CD4-positive, alpha-beta T cell treated with Interleukin-17A for 1 hour (primary cell): ENCODE measurements at regions not wholly inside any gene's neighbourhood (a gene's known extent, or its start where the extent isn't known, plus 50 kb on each side); places are given as distances from the start of the nearest gene placed in this dataset.

Experiments used
- DNase-seq: peaks from one replicate; pipeline ENCODE4 v3.0.0-alpha.2; 2020

DNA sequence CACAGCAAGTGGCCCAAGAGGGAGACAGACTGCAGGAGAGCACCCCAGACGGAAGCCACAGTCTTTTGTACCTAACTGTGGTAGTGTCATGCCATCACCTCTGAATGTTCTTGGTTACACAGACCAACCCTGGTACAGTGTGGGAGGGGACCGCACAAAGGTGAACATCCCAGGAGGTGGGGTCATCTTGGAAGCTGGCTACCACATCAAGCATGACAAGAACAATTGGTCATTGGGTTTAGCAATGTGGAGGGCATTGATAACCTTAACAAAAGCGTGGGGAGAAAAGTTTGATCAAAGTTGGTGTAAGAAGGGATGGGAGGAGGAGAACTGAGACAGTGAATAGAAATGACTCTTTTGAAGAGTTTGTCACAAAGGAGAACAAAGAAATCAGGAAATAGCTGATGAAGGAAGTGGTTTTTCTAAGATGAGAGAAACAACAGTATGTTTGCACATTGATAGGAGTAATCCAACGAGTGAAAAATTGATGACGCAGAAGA lies 87.1 kb upstream of the CACNA1E start:
- DNase-seq, result peak; percentile 62

DNA sequence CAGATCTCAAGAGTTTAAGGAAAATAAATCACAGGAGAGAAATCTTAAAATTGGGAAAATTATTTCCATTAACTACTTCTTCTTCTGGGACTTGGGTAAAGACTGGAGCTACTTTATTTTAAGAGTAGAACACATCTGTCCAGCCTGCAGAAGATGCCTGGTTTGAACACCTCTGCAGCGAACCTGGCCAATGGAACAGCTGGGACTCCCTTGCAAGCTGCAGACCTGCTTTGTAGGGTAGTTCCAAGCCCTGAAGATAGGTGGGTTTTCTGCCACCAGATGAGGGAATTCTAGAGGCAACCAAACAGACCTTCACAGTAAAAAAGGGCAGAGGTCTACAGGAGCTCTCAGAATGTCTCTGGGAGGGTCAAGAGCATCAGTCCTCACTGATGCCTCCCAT lies 86.5 kb upstream of the CACNA1E start:
- DNase-seq, result peak; percentile 6

DNA sequence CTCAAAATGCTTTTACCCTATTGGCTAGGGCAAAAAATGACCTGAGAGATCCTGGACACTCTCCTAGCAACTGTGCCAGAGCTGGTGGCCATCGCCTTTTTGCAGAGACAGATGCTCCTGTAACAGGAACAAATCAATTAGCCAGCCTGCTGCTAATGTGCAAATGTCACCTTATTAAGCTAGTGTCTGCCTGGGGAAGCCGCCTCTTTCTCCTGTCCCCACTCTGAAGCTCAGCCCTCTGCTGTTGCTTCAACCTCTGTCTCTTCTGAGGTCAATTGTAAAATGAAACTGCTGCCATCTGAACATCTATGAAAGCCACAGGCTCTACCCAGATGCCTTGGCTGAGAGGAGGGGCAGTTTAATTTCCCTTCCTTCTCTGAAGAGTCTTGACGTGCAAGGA lies 85.5 kb upstream of the CACNA1E start:
- peak; percentile 47 for DNase-seq

DNA sequence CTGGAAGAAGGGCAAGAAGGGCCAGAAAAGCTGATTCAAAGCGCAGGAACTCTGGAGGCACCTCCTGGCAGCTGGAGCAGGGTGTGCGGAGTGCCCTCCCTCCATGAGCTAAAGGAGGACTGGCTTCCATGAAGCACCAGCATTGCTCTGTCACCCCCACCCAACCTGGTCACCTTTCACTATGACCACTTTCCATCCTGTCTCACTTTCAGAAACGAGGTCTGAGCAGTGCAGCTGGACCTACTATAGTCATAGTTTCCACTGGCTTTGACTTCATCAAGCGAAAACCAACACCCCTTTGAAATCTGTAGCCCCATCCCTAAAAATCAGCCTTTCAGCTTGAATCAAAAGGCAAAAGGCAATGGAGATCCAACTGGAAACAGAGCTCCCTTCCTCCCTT lies 84.8 kb upstream of the CACNA1E start:
- no peak for DNase-seq

DNA sequence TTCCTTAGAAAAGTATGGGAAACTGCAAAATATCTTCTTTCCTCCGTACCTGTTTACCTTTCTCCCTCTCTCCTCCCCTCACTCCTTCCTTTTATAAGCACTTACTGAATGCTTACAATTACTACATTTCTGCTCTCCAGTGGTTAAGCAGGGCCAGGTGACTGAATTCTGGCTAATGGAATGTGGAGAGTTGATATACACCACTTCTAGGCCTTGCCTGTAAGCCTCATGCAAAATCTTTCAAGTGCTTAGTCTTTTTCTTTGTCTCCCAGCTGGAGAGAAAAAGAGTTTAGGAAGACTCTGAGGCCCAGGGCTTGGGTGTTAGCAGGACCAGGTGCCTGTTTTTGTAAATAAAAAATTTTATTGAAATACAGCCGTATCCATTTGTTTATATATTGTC lies 77.7 kb upstream of the CACNA1E start:
- no peak for DNase-seq

DNA sequence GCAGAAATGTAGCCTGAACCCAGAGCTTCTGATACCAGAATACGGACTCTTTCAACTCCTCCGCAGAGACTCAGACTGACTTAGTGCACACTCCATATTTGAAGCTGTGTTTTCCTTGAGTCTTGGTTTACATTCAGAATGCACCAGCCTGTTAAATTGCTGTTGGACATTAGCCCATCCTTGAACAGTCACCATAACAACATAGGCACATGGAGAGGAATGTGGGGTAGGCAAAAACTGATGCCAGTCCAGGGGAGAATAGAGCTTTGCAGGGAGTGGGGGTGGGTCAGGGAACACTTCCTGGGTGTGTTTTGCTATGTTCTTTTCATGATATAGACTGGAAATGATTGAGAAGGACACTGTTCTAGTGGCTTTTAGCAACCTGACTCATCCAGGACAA lies 76.3 kb upstream of the CACNA1E start:
- no peak for DNase-seq

DNA sequence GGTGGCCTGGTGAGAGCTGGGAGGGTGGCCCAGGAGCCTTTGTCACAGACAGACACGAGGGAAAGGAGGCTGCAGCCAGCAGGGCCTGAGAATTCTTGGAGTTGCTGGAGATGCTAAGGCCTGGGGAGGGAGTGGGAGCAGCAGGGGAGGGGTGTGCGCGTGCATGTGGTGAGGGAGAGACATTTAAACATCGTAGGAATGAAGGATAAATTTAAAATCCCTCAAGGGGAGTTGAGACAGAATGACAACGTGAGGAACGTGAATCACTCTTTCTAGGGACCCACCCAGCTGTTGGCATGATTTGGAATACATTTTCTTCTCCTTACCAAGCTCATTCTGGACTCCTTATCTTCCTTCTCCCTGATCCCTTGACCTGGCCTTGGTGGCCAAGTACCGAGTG lies 73.3 kb upstream of the CACNA1E start:
- no peak for DNase-seq

DNA sequence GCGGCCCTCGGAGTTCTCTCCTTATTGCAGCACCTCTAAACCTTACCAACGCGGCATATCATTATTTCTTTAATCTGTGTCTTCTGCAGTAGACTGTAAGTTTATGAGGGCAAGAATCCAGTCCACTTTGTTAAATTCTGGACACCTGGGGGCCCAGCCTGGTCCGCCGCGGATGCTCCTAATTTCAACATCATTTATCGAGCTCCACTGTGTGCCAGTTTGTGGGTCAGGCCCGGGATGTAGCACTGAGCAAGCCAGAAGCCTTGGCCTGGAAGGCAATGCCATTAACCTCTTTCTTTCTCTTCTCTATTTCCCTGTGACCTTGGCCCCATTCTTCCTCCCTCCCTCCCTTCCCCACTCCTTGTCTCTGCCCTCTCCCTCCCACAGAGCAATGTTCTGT lies 70.6 kb upstream of the CACNA1E start:
- DNase-seq, result no peak

DNA sequence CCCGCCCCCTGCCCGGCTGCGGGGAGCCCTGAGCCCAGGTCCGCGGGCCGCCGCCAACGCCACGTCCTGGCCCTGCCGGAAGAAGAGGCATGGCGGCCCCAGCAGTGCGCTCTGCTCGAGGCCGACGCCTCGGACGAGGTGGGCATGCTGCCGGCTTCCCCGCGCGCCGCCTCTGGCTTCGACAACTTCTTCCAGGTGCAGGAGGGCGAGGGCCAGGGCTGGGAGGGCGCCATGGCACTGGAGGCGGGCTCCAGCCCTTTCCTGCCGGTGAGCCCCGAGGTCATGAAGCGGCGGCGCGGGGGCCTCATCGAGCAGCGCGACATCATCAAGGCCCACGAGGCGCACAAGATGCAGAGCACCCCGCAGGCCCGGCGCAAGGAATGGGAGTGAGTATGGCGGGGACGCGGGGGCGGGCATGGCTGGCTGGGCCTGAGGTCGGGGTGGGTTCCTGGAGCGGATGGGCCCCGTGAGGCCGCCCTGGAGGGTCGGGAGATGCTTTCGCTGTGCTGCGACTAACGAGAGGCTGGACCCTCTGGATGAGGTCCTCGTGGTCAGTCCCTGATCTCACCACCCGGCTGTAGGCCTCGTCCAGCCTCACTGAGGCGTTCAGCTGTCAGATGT lies 70.0 kb upstream of the CACNA1E start:
- no peak for DNase-seq

DNA sequence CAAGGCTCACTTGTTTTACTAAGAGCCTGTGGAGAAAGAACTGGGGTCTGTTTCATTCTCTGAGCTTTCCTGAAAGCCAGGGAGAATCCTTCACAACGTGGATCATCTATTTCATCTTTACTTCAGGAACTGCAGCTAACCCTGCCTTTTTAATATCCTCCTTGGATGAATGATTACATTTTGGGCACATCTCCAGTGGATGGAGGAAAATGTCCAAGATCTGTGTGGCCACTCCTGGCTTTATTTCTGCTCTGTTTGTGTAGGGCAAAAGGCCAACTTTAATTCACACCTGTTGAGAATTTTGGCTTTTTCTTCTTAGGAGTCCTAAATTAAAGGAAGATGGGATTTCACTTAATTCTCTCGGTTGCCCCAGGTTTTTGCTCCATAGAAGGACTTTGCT lies 69.5 kb upstream of the CACNA1E start:
- DNase-seq, result no peak

DNA sequence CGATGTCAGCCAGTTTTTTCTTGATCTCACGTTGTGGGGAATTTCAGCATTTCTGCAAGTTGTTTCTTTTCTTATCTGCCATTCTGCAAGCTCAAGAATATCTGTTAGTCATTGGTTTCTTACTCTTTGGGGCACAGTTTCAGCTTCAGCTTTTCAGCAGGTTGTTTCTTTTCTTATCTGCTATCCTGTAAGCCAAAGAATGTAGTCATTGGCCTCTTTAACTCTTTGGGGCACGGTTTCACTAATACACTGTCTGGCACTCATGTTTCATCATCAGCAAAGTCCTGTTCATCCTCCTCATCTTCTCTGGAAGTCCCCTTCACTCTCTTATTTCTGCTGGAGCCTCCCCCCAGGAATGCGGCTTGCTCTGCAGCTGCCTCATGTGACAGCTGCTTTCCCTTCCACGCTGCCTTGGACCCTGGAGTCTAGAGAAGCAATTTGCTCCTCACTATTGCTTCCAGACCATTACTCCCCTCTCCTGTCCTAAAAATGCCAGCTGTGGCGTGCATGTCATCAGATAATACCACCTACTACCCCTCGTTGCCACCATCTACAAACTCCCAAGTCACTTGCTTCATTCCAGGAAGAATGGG lies 67.0 kb upstream of the CACNA1E start:
- no peak for DNase-seq

DNA sequence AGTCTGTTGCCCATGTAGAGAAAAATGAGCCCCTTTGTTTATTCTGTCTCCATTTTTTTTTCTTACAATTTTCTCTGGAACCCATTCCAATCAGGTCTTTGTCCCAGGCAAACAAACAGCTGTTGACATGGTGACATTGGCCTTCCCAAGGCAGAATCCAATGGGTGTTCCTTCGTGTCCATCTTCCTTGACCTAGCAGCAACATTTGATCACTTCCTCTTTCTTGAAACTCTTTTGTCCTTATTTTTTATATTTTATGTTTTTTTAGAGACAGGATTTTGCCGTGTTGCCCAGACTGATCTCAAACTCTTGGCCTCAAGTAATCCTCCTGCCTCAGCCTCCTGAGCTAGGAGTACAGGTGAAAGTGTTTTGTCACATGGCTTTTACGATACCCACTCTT lies 65.4 kb upstream of the CACNA1E start:
- DNase-seq, result no peak

DNA sequence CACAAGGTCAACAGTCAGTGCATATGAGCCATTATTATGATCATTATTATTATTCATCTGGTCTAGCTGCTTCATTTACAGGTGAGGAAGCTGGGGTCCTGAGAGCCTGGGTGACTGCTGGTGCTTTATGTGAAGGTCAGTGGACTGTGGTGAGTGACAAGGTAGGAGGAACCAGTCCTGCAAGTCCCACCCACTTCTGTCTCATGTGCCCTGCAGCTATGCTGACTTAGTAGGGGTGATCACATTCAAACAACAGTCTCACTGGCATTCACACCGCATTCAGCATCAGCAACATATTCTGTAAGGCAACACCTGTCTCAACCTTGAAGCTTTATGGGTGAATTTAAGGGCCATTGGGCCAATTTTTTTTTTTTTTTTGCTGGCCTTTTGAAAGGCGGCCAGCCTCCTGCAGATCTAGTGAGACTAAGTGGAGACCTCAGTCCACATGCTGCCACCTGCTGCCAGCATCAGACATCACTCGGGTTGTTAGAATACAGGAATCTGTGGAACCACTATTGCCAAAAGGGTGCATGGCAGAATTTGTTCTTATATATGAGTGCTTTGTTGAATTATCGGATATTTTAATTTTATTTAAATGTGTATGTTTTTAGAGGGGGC lies 59.9 kb upstream of the CACNA1E start:
- DNase-seq, result peak; percentile 44

DNA sequence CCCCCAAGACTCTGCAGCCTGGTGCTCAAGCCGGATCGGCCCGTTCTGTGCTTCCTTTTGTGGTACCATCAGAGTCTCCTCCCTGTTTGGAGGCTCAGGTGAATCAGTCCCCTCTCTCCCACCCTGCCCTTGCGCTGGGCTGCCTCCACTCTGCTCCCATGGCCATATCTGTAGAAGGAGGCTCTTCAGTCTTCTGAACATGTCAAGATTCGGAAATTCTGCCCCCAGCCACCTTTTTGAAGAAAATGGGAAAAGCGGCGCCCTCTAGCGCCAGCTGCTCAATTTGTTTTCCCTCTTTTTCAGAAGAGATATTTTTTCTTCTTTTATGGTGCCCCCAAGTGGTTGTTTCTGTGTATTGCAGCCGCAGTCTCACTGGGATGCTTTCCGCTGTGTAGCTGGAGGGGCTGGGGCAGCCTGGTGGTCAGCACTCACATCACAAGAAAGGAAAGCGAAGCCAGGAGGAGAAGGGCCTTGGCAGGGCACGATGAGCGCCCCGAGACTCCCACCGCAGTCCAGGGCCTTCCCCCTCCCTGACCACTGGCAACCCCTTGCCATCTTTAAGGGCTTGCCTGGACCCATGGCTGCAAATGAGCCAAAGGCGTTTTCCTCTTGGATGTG lies 58.4 kb upstream of the CACNA1E start:
- DNase-seq, result peak; percentile 80

DNA sequence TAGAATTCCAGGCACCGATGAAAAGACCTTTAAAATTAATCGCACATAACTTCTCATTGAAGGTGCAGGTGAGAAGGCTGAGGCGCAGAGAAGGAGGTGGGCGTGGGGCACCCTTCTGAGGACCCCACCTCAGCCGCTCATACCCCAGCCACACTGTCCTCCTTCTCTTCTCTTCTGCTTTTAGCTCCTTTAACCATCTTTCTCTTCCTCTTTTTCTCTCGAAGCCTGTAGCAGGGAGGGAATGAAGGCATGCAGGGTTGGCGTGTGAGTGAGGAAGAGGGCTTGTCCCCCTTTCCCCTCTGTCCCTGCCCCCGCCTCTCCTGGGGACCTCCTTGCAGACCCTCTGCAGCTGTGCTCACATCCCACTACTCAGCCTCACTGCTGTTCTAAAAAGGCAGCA lies 57.8 kb upstream of the CACNA1E start:
- DNase-seq, result no peak

DNA sequence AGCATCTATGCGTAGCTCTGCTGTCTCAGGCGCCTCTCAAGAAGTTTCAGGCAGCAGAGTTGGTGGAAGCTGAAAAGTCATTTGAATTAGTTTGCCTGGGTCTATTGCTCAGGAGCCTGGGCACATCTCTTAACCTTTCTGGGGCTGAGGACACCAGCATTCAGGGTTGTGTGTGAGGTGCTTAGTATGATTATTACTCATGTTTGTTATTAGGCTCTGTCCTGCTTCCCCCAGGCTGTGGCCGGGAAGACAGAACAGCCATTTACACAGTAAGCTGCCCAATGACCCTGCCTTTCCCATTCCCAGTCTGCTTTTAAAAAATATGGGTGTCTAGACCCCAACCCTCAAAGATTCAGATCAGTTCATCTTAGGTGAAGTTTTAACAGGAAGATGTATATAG lies 53.9 kb upstream of the CACNA1E start:
- no peak for DNase-seq

DNA sequence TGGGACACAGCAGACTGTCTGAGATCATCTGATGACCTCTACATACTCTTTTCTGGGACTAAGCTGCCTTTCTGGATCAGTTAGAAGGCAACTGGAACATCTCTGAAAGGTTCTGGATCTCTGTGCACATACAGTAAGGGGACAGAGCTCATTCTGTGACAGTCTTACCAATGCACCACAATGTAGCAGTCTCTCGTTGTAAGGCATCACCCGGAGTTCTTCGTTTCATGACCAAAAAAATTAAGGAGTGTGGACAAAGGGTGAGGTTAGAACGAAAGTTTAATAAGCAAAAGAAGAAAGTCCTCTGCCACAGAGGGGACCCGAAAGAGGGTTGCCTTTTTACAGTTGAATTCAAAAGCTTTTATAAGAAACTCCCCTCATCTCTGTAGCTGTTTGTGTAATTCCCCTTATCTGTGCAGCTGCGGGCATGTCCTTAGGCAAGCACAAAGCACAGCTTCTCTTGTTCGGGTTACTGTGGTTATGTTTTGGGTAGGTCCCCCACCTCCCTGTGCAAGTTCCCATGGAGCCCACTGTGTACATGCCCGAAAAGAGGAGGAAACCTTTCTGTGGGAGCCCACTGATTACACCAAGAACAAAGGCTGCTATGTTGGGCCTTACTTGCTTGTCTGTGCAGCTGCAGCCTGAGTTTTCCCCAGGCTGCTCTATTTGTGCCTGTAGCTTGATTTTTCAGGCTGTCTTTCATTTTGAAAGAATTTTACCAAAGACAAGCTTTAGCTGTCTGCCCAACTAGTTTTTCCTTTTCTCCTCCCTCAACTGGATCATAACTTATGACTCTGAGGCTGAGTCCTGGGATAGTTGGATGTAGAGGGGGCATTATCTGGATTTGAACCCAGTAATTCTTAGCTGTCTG lies 53.1 kb upstream of the CACNA1E start:
- no peak for DNase-seq
